NOMO-1 treated with DMSO at 0.1 percent for 48 hours (cell line): ENCODE measurements at regions not wholly inside any gene's neighbourhood (a gene's known extent, or its start where the extent isn't known, plus 50 kb on each side); places are given as distances from the start of the nearest gene placed in this dataset.

Experiments used
- DNase-seq: peaks from one replicate; lab custom pipeline; 2025; ENCODE audit not compliant: unreplicated experiment; lab: John Stamatoyannopoulos, UW

GRCh38 chr11:134513585-134514120, 101.6 kb upstream of the B3GAT1 start:
- DNase-seq: no peak

GRCh38 chr11:134512571-134513538, 100.8 kb upstream of the B3GAT1 start:
- DNase-seq: no peak

- no peak for DNase-seq
Observed at GRCh38 chr11:134512061-134512460, 100.0 kb upstream of the B3GAT1 start.

GRCh38 chr11:134511255-134511654, 99.2 kb upstream of the B3GAT1 start:
- no peak for DNase-seq

- no peak for DNase-seq
Observed at GRCh38 chr11:134510233-134511040, 98.4 kb upstream of the B3GAT1 start.

- no peak for DNase-seq
Observed at GRCh38 chr11:134509381-134510232, 97.6 kb upstream of the B3GAT1 start.

GRCh38 chr11:134508219-134508990, 96.4 kb upstream of the B3GAT1 start:
- no peak for DNase-seq

- DNase-seq: no peak
Observed at GRCh38 chr11:134506046-134506445, 94.0 kb upstream of the B3GAT1 start.

- no peak for DNase-seq
Observed at GRCh38 chr11:134505125-134505524, 93.1 kb upstream of the B3GAT1 start.

- DNase-seq: no peak
Observed at GRCh38 chr11:134504146-134504905, 92.3 kb upstream of the B3GAT1 start.

GRCh38 chr11:134503596-134503995, 91.6 kb upstream of the B3GAT1 start:
- DNase-seq: no peak

GRCh38 chr11:134503100-134503499, 91.1 kb upstream of the B3GAT1 start:
- DNase-seq: no peak

- no peak for DNase-seq
Observed at GRCh38 chr11:134502153-134502550, 90.1 kb upstream of the B3GAT1 start.

GRCh38 chr11:134501406-134502152, 89.5 kb upstream of the B3GAT1 start:
- no peak for DNase-seq

GRCh38 chr11:134500621-134501020, 88.6 kb upstream of the B3GAT1 start:
- DNase-seq: no peak

GRCh38 chr11:134499990-134500389, 87.9 kb upstream of the B3GAT1 start:
- DNase-seq: no peak

- no peak for DNase-seq
Observed at GRCh38 chr11:134498326-134499139, 86.5 kb upstream of the B3GAT1 start.

GRCh38 chr11:134497586-134497985, 85.5 kb upstream of the B3GAT1 start:
- no peak for DNase-seq
